CD8-positive, alpha-beta memory T cell (primary cell): ENCODE measurements at regions not wholly inside any gene's neighbourhood (a gene's known extent, or its start where the extent isn't known, plus 50 kb on each side); places are given as distances from the start of the nearest gene placed in this dataset.

Experiments
- CTCF ChIA-PET: fragments of 350-600 bp; sonication (Branson Sonifier 250); formaldehyde crosslinking; loops from one replicate; lab custom pipeline; 2021; ENCODE audit warnings: antibody characterized with exemption; lab: Charles Lee
- POLR2A ChIA-PET: fragments of 350-600 bp; sonication (Branson Sonifier 250); formaldehyde crosslinking; loops from one replicate; lab custom pipeline; 2021; ENCODE audit warnings: antibody characterized with exemption; lab: Charles Lee
- DNase-seq, 5 donors: peaks; one replicate each; pipeline versions ENCODE4 v3.0.0 to v3.0.0-alpha.2; 2020 to 2022; ENCODE audit warnings: mixed read lengths in 1 of 5
- H3K27ac ChIP-seq: one replicate; pipeline ENCODE4 v1.7.0; 2013; ENCODE audit warnings: low read depth, mild to moderate bottlenecking, low read length, moderate library complexity
- H3K27me3 ChIP-seq: 2 replicates; pipeline ENCODE4 v1.7.0; 2013; ENCODE audit warnings: low read length, mild to moderate bottlenecking; ENCODE audit not compliant: insufficient read depth, poor library complexity, severe bottlenecking
- H3K36me3 ChIP-seq: 2 replicates; pipeline ENCODE4 v1.7.0; 2013; ENCODE audit warnings: mild to moderate bottlenecking, low read length, moderate library complexity; ENCODE audit not compliant: insufficient read depth
- H3K4me1 ChIP-seq: 2 replicates; pipeline ENCODE4 v1.7.0; 2013; ENCODE audit warnings: mild to moderate bottlenecking, low read length, moderate library complexity; ENCODE audit not compliant: insufficient read depth
- H3K4me3 ChIP-seq: 2 replicates; pipeline ENCODE4 v1.7.0; 2013; ENCODE audit warnings: mild to moderate bottlenecking, low read length
- H3K9me3 ChIP-seq: 2 replicates; pipeline ENCODE4 v1.7.0; 2013; ENCODE audit warnings: mild to moderate bottlenecking, low read length
- H3K27ac Mint-ChIP-seq, 8 donors: one replicate each; pipeline ENCODE4 v1.8.0; 2020 to 2021; ENCODE audit warnings: mixed read lengths in 8 of 8, mild to moderate bottlenecking in 6 of 8, inconsistent platforms in 3 of 8, moderate library complexity in 3 of 8
- H3K27me3 Mint-ChIP-seq, 2 donors: one replicate each; pipeline ENCODE4 v1.8.0; 2020 to 2021; ENCODE audit warnings: mixed read lengths in 2 of 2, mild to moderate bottlenecking in 1 of 2, moderate library complexity in 1 of 2
- H3K36me3 Mint-ChIP-seq, 3 donors: one replicate each; pipeline ENCODE4 v1.8.0; 2020 to 2021; ENCODE audit warnings: mixed read lengths in 3 of 3, inconsistent platforms in 1 of 3, mild to moderate bottlenecking in 1 of 3
- H3K4me1 Mint-ChIP-seq, 3 donors: one replicate each; pipeline ENCODE4 v1.8.0; 2020 to 2021; ENCODE audit warnings: mixed read lengths in 3 of 3, inconsistent platforms in 1 of 3, mild to moderate bottlenecking in 1 of 3
- H3K4me3 Mint-ChIP-seq, 7 donors: one replicate each; pipeline ENCODE4 v1.8.0; 2020 to 2021; ENCODE audit warnings: mixed read lengths in 7 of 7, mild to moderate bottlenecking in 6 of 7, moderate library complexity in 4 of 7, inconsistent platforms in 2 of 7
- H3K9me3 Mint-ChIP-seq, 5 donors: one replicate each; pipeline ENCODE4 v1.8.0; 2020 to 2022; ENCODE audit warnings: mixed read lengths in 5 of 5, mild to moderate bottlenecking in 3 of 5, moderate library complexity in 2 of 5, inconsistent platforms in 1 of 5

GRCh38 chr4:144584428-144584827 lies 61.5 kb upstream of the HHIP start:
- no peaks in the 10 kb centered on the region for H3K27me3 ChIP-seq
- H3K4me1 Mint-ChIP-seq, result no peaks in the 10 kb centered on the region
- H3K4me3 Mint-ChIP-seq, result no peak overlapping the region
- peaks cover 3 to 13% (median 8%) of the 10 kb centered on the region in 5 donors for H3K9me3 Mint-ChIP-seq
- peaks cover 0 to 2% of the 10 kb centered on the region in 2 donors for H3K27me3 Mint-ChIP-seq
- H3K9me3 ChIP-seq, result no peaks in the 10 kb centered on the region
- no peak overlapping the region for H3K27ac Mint-ChIP-seq
- ChIA-PET CTCF (no interaction called here), POLR2A (no interaction called here)
- H3K36me3 ChIP-seq, result no peaks in the 10 kb centered on the region
- H3K4me1 ChIP-seq, result no peaks in the 10 kb centered on the region
- DNase-seq, result no peak
- H3K36me3 Mint-ChIP-seq, result no peaks in the 10 kb centered on the region
- H3K27ac ChIP-seq, result no peak overlapping the region
- H3K4me3 ChIP-seq, result no peak overlapping the region

DNA sequence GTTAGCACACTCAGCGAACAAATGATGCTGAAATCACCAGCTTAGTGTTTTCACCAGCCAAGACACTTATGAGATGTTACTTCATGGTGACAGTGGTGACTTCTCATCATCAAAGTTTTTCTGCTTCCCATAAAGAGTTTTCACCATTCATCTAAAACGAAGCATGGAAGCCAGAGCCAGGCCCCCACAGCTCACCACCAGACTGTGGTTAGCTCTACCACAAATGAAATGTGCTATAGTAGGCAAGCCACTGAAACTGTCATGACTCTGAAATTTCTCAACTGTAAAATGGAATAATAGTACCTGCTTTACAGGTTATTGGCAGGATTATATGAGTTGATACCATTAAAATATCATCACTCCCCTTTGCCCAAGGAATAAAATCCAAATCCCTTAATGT lies 56.4 kb upstream of the HHIP start:
- no peaks in the 10 kb centered on the region for H3K4me1 Mint-ChIP-seq
- Histone ChIP-seq H3K36me3 (no peaks in the 10 kb centered on the region), H3K9me3 (no peaks in the 10 kb centered on the region), H3K4me3 (no peak overlapping the region), H3K4me1 (no peaks in the 10 kb centered on the region), H3K27ac (no peak overlapping the region), H3K27me3 (no peaks in the 10 kb centered on the region)
- DNase-seq, result no peak
- ChIA-PET POLR2A (no interaction called here), CTCF (no interaction called here)
- no peaks in the 10 kb centered on the region for H3K36me3 Mint-ChIP-seq
- no peak overlapping the region for H3K4me3 Mint-ChIP-seq
- H3K27ac Mint-ChIP-seq, result no peak overlapping the region
- no peaks in the 10 kb centered on the region for H3K27me3 Mint-ChIP-seq
- peaks cover 5 to 15% (median 8%) of the 10 kb centered on the region in 5 donors for H3K9me3 Mint-ChIP-seq

GRCh38 chr4:144590020-144590419 lies 55.9 kb upstream of the HHIP start:
- Mint-ChIP-seq H3K4me3 (no peak overlapping the region), H3K27me3 (no peaks in the 10 kb centered on the region), H3K27ac (no peak overlapping the region), H3K36me3 (no peaks in the 10 kb centered on the region), H3K9me3 (peaks cover 5 to 16% (median 8%) of the 10 kb centered on the region in 5 donors), H3K4me1 (no peaks in the 10 kb centered on the region)
- H3K9me3 ChIP-seq, result no peaks in the 10 kb centered on the region
- H3K4me1 ChIP-seq, result no peaks in the 10 kb centered on the region
- no peak overlapping the region for H3K4me3 ChIP-seq
- ChIA-PET CTCF (no interaction called here), POLR2A (no interaction called here)
- no peak overlapping the region for H3K27ac ChIP-seq
- no peaks in the 10 kb centered on the region for H3K36me3 ChIP-seq
- no peak for DNase-seq
- no peaks in the 10 kb centered on the region for H3K27me3 ChIP-seq

GRCh38 chr4:144591401-144591800 lies 54.6 kb upstream of the HHIP start:
- no peak overlapping the region for H3K4me3 ChIP-seq
- ChIA-PET CTCF (no interaction called here), POLR2A (no interaction called here)
- no peaks in the 10 kb centered on the region for H3K36me3 ChIP-seq
- no peaks in the 10 kb centered on the region for H3K4me1 ChIP-seq
- Mint-ChIP-seq H3K27ac (no peak overlapping the region), H3K36me3 (no peaks in the 10 kb centered on the region), H3K9me3 (peaks cover 5 to 14% (median 8%) of the 10 kb centered on the region in 5 donors), H3K27me3 (no peaks in the 10 kb centered on the region), H3K4me1 (no peaks in the 10 kb centered on the region), H3K4me3 (no peak overlapping the region)
- DNase-seq, result no peak
- H3K9me3 ChIP-seq, result no peaks in the 10 kb centered on the region
- no peak overlapping the region for H3K27ac ChIP-seq
- H3K27me3 ChIP-seq, result no peaks in the 10 kb centered on the region

DNA sequence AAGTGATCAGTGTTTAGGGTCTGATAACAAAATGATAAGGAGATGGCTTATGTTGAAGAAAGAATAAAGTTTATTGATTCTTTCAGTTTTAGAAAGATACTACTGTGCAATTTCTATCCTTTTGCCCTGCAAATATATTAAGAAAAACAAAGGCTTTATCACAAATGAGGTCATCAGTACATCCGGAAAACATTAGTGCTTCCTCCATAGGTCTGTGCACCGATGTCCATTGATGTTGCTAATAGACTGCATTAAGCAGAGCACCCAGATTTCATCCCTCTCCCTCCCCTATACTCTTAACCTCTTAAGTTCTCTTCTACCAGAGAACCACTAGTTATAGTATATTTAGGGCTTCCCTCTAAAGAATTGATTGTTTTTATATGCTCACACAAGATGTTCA lies 53.7 kb upstream of the HHIP start:
- no peak overlapping the region for H3K27ac ChIP-seq
- no peaks in the 10 kb centered on the region for H3K4me1 ChIP-seq
- no peaks in the 10 kb centered on the region for H3K36me3 ChIP-seq
- Mint-ChIP-seq H3K4me3 (no peak overlapping the region), H3K36me3 (no peaks in the 10 kb centered on the region), H3K27me3 (no peaks in the 10 kb centered on the region), H3K27ac (no peak overlapping the region), H3K4me1 (no peaks in the 10 kb centered on the region), H3K9me3 (peaks cover 4 to 13% (median 8%) of the 10 kb centered on the region in 5 donors)
- DNase-seq, result no peak
- H3K9me3 ChIP-seq, result no peaks in the 10 kb centered on the region
- ChIA-PET CTCF (no interaction called here), POLR2A (no interaction called here)
- H3K4me3 ChIP-seq, result no peak overlapping the region
- no peaks in the 10 kb centered on the region for H3K27me3 ChIP-seq

- no peak for DNase-seq
- H3K9me3 ChIP-seq, result no peaks in the 10 kb centered on the region
- no peak overlapping the region for H3K27ac Mint-ChIP-seq
- no peak overlapping the region for H3K4me3 Mint-ChIP-seq
- ChIA-PET POLR2A (no interaction called here), CTCF (no interaction called here)
- no peaks in the 10 kb centered on the region for H3K36me3 ChIP-seq
- H3K36me3 Mint-ChIP-seq, result no peaks in the 10 kb centered on the region
- no peaks in the 10 kb centered on the region for H3K4me1 Mint-ChIP-seq
- H3K27me3 Mint-ChIP-seq, result no peaks in the 10 kb centered on the region
- H3K4me1 ChIP-seq, result no peaks in the 10 kb centered on the region
- H3K4me3 ChIP-seq, result no peak overlapping the region
- peaks cover 0 to 3% (median 2%) of the 10 kb centered on the region in 5 donors for H3K9me3 Mint-ChIP-seq
- no peak overlapping the region for H3K27ac ChIP-seq
- H3K27me3 ChIP-seq, result no peaks in the 10 kb centered on the region
Measured at GRCh38 chr4:144594471-144594986, 51.4 kb upstream of the HHIP start.

DNA sequence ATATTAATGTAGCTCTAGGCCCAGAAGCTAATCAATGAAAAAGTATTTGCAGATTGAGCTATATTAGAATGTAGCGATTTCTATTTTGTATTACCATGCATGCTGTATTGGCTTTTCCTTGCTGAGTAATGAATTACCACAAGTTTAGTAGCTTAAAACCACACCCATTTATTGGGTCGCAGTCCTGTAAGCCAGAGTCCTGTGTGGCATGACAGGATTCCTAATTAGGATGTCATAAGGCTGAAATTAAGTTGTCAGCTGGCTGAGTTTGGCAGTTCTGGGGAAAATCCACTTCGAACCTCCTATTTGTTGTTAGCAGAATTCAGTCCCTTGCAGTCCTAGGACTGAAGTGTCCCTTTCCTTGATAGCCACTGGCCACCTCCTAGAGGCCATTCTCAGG lies 50.3 kb upstream of the HHIP start:
- Histone ChIP-seq H3K27me3 (no peaks in the 10 kb centered on the region), H3K36me3 (no peaks in the 10 kb centered on the region)
- CTCF ChIA-PET, result no interaction called here

More for the DNA sequence above, 50.3 kb upstream of the HHIP start:
- H3K4me3 Mint-ChIP-seq, result no peak overlapping the region
- H3K9me3 Mint-ChIP-seq, result peaks cover 0 to 7% (median 2%) of the 10 kb centered on the region in 5 donors
- POLR2A ChIA-PET, result no interaction called here
- no peak overlapping the region for H3K4me3 ChIP-seq
- no peaks in the 10 kb centered on the region for H3K27me3 Mint-ChIP-seq
- no peaks in the 10 kb centered on the region for H3K9me3 ChIP-seq
- H3K4me1 Mint-ChIP-seq, result no peaks in the 10 kb centered on the region
- no peak for DNase-seq
- no peaks in the 10 kb centered on the region for H3K36me3 Mint-ChIP-seq
- H3K27ac ChIP-seq, result no peak overlapping the region
- no peak overlapping the region for H3K27ac Mint-ChIP-seq
- H3K4me1 ChIP-seq, result no peaks in the 10 kb centered on the region
